ENCODE measurements at regions not wholly inside any gene's neighbourhood (a gene's known extent, or its start where the extent isn't known, plus 50 kb on each side); places are given as distances from the start of the nearest gene placed in this dataset.
"Not testable (repeated sequence)": the region's sequence is repeated elsewhere in the genome, so short reads cannot be mapped to it uniquely, and the experiment has no call there.

GRCh38 chr12:59396519-59396918, 199.3 kb upstream of the SLC16A7 start:
- H3K36me3 Mint-ChIP-seq (ENCODE audit: low read depth) = no peaks in the 10 kb centered on the region
- DNase-seq (ENCODE audit: low spot score) = no peak
- no peaks in the 10 kb centered on the region for H3K4me1 Mint-ChIP-seq (ENCODE audit: low read depth)
- H3K4me3 Mint-ChIP-seq = no peak overlapping the region
- no peak overlapping the region for H3K27ac Mint-ChIP-seq
- peaks cover 21% of the 10 kb centered on the region for H3K27me3 Mint-ChIP-seq (ENCODE audit: low read depth)
- H3K9me3 Mint-ChIP-seq = no peaks in the 10 kb centered on the region

DNA sequence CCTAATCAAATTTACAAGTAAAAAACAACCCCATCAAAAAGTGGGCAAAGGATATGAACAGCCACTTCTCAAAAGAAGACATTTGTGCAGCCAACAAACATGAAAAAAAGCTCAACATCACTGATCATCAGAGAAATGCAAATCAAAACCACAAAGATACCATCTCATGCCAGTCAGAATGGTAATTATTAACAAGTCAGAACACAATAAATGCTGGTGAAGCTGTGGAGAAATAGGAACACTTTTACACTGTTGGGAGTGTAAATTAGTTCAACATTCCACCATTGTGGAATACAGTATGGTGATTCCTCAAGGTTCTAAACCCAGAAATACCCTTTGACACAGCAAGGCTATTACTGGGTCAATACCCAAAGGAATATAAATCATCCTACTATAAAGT, 200.5 kb upstream of the SLC16A7 start:
- not testable (repeated sequence) for H3K9me3 Mint-ChIP-seq; DNase-seq (ENCODE audit: low spot score); H3K27ac Mint-ChIP-seq; H3K36me3 Mint-ChIP-seq (ENCODE audit: low read depth); H3K4me1 Mint-ChIP-seq (ENCODE audit: low read depth); H3K4me3 Mint-ChIP-seq
- H3K27me3 Mint-ChIP-seq (ENCODE audit: low read depth) = peaks cover 27% of the 10 kb centered on the region

- no peak for DNase-seq (ENCODE audit: low spot score)
- Mint-ChIP-seq H3K36me3 (ENCODE audit: low read depth) (no peaks in the 10 kb centered on the region), H3K27ac (no peak overlapping the region), H3K4me1 (ENCODE audit: low read depth) (no peaks in the 10 kb centered on the region), H3K27me3 (ENCODE audit: low read depth) (peaks cover 25% of the 10 kb centered on the region), H3K9me3 (no peaks in the 10 kb centered on the region), H3K4me3 (no peak overlapping the region)
Observed at GRCh38 chr12:59393506-59393905, 202.3 kb upstream of the SLC16A7 start.

GRCh38 chr12:59389968-59390576, 205.8 kb upstream of the SLC16A7 start:
- Mint-ChIP-seq H3K4me1 (ENCODE audit: low read depth) (peaks cover 2% of the 10 kb centered on the region), H3K36me3 (ENCODE audit: low read depth) (no peaks in the 10 kb centered on the region), H3K27me3 (ENCODE audit: low read depth) (peaks cover 20% of the 10 kb centered on the region), H3K27ac (no peak overlapping the region), H3K9me3 (no peaks in the 10 kb centered on the region), H3K4me3 (no peak overlapping the region)
- DNase-seq (ENCODE audit: low spot score) = no peak

GRCh38 chr12:59388694-59389093, 207.1 kb upstream of the SLC16A7 start:
- Mint-ChIP-seq H3K27me3 (ENCODE audit: low read depth) (peaks cover 16% of the 10 kb centered on the region), H3K36me3 (ENCODE audit: low read depth) (no peaks in the 10 kb centered on the region), H3K27ac (no peak overlapping the region), H3K9me3 (no peaks in the 10 kb centered on the region), H3K4me1 (ENCODE audit: low read depth) (peaks cover 2% of the 10 kb centered on the region), H3K4me3 (no peak overlapping the region)
- no peak for DNase-seq (ENCODE audit: low spot score)

DNA sequence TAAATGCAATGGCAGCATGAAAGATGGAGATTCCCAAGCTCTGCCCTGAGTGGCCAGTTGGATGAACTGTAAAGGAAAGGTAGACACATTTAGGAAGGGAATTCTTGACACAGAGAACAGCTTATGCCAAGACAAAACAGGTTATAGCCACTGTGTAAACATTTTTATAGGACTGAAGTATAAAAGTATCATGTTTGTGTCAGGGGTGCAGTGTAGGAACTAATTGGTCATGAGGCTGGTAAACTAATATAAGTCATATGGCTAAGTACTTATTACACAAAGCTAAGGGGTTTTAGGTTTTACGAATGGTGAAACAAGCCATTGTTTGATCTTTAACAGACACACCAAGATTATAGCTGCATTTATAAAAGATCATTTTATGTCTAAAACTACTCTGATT, 207.7 kb upstream of the SLC16A7 start:
- Mint-ChIP-seq H3K27me3 (ENCODE audit: low read depth) (peaks cover 15% of the 10 kb centered on the region), H3K4me3 (no peak overlapping the region), H3K36me3 (ENCODE audit: low read depth) (no peaks in the 10 kb centered on the region), H3K27ac (no peak overlapping the region), H3K9me3 (no peaks in the 10 kb centered on the region), H3K4me1 (ENCODE audit: low read depth) (peaks cover 2% of the 10 kb centered on the region)
- DNase-seq (ENCODE audit: low spot score) = no peak

DNA sequence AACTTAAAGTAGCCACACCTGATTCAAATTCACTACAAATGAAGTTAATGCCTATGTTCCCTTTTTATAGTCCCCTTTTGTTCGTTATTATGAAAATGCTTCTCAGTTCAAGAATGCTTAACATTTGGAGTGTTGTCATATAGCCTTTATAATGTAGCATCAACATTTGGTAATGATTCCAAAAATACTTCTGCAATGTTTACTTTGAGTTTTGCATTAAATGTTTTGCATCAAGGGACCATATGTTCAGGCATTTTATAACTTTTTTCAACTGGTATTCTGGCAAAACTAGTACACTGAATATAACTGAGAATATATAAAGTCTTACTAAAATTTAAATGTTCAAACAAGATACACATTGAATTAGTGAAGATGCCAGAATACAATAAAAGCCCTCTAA, 209.6 kb upstream of the SLC16A7 start:
- Mint-ChIP-seq H3K27me3 (ENCODE audit: low read depth) (peaks cover 6% of the 10 kb centered on the region), H3K4me3 (no peak overlapping the region), H3K4me1 (ENCODE audit: low read depth) (peaks cover 8% of the 10 kb centered on the region), H3K9me3 (no peaks in the 10 kb centered on the region), H3K36me3 (ENCODE audit: low read depth) (peaks cover 2% of the 10 kb centered on the region), H3K27ac (no peak overlapping the region)
- no peak for DNase-seq (ENCODE audit: low spot score)

DNA sequence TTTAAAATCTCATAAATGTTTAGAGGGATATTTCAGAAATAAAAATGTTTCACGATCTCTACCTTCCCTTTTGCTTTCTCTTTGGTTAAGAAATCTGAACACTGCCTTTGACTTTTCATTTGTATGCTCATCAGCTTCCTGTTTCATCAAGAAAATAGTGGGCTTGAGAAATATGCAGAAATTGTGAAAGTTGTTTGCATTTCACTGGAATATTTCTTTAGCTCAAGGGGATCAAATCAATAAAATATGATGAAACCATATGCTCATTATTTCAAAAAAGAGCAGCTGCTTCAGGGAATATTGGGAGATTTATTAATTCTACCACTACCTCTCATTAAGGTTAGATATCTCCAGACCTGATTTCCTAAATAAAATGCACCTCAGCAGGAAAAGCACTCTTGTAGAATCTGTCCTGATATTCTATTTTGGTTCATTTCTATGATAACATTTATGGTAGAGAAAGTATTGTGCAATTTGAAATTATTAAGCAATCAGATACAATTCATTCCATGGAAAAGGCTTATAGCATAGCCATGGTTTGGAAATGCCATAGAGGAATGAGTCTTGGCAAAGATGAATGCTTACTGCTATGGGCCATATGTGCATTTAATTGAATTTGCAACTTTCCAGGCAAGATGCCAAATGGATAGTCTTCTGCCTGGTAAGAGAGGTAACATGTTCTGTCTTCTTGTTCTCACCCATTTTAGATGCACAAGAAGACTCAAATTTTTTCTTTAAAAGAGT, 212.6 kb upstream of the SLC16A7 start:
- Mint-ChIP-seq H3K4me3 (peak overlapping the region; percentile 63), H3K9me3 (no peaks in the 10 kb centered on the region), H3K36me3 (ENCODE audit: low read depth) (peaks cover 2% of the 10 kb centered on the region), H3K4me1 (ENCODE audit: low read depth) (peaks cover 7% of the 10 kb centered on the region), H3K27me3 (ENCODE audit: low read depth) (no peaks in the 10 kb centered on the region), H3K27ac (no peak overlapping the region)
- DNase-seq (ENCODE audit: low spot score) = no peak

GRCh38 chr12:59382282-59383078, 213.3 kb upstream of the SLC16A7 start:
- H3K27ac Mint-ChIP-seq = no peak overlapping the region
- peak overlapping the region; percentile 63 for H3K4me3 Mint-ChIP-seq
- H3K4me1 Mint-ChIP-seq (ENCODE audit: low read depth) = peaks cover 5% of the 10 kb centered on the region
- no peak for DNase-seq (ENCODE audit: low spot score)
- H3K9me3 Mint-ChIP-seq = no peaks in the 10 kb centered on the region
- peaks cover 2% of the 10 kb centered on the region for H3K36me3 Mint-ChIP-seq (ENCODE audit: low read depth)
- no peaks in the 10 kb centered on the region for H3K27me3 Mint-ChIP-seq (ENCODE audit: low read depth)

- DNase-seq (ENCODE audit: low spot score) = no peak
- no peak overlapping the region for H3K27ac Mint-ChIP-seq
- H3K9me3 Mint-ChIP-seq = no peaks in the 10 kb centered on the region
- peaks cover 5% of the 10 kb centered on the region for H3K4me1 Mint-ChIP-seq (ENCODE audit: low read depth)
- peaks cover 3% of the 10 kb centered on the region for H3K27me3 Mint-ChIP-seq (ENCODE audit: low read depth)
- no peak overlapping the region for H3K4me3 Mint-ChIP-seq
- H3K36me3 Mint-ChIP-seq (ENCODE audit: low read depth) = peaks cover 2% of the 10 kb centered on the region
Observed at GRCh38 chr12:59381106-59381505, 214.7 kb upstream of the SLC16A7 start.

- H3K27me3 Mint-ChIP-seq (ENCODE audit: low read depth) = peaks cover 3% of the 10 kb centered on the region
- no peak for DNase-seq (ENCODE audit: low spot score)
- no peak overlapping the region for H3K27ac Mint-ChIP-seq
- H3K36me3 Mint-ChIP-seq (ENCODE audit: low read depth) = no peaks in the 10 kb centered on the region
- no peaks in the 10 kb centered on the region for H3K4me1 Mint-ChIP-seq (ENCODE audit: low read depth)
- no peaks in the 10 kb centered on the region for H3K9me3 Mint-ChIP-seq
- no peak overlapping the region for H3K4me3 Mint-ChIP-seq
Observed at GRCh38 chr12:59375633-59376032, 220.2 kb upstream of the SLC16A7 start.

DNA sequence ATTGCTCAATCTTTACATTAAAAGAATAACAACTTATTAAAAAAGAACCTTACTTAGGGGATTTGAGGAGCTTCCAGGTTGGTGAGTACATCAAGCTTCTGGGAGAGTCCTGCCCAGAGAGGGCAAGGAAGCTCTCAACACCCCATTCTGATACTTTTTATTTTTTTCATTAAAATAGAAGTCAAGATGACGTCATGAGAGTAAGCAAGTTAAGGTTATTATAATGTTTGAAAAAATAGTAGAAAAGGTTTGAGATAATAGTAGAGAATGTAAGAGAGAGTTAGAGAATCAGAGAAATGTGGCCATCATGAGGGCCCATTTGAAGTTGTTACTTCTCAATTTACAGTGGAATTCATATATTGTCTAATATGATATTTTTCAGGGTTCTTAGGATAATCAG, 221.0 kb upstream of the SLC16A7 start:
- H3K4me1 Mint-ChIP-seq (ENCODE audit: low read depth) = no peaks in the 10 kb centered on the region
- no peak for DNase-seq (ENCODE audit: low spot score)
- H3K27ac Mint-ChIP-seq = no peak overlapping the region
- no peaks in the 10 kb centered on the region for H3K9me3 Mint-ChIP-seq
- no peaks in the 10 kb centered on the region for H3K36me3 Mint-ChIP-seq (ENCODE audit: low read depth)
- H3K4me3 Mint-ChIP-seq = no peak overlapping the region
- H3K27me3 Mint-ChIP-seq (ENCODE audit: low read depth) = peaks cover 3% of the 10 kb centered on the region

DNA sequence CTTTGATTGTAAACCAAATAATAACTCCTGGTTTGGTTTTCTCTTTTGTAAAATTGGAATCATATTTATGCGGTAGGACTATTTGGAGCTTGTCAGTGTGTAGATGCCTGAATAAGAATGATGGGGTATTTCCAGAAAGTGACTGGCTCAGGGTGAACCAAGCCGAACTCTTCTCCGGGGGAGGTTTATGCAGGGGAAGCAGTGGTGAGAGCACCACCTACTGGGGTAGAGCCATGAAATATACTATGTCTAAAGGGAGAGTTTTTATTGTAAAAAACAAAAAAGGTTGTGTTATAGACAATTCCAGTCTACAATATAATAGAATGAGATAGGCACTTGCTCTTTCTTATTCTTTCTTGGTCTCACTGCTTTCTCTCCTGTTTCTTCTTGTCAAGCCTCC, 222.9 kb upstream of the SLC16A7 start:
- DNase-seq (ENCODE audit: low spot score) = no peak
- H3K36me3 Mint-ChIP-seq (ENCODE audit: low read depth) = no peaks in the 10 kb centered on the region
- no peak overlapping the region for H3K27ac Mint-ChIP-seq
- H3K9me3 Mint-ChIP-seq = no peaks in the 10 kb centered on the region
- H3K4me1 Mint-ChIP-seq (ENCODE audit: low read depth) = no peaks in the 10 kb centered on the region
- no peak overlapping the region for H3K4me3 Mint-ChIP-seq
- H3K27me3 Mint-ChIP-seq (ENCODE audit: low read depth) = peaks cover 3% of the 10 kb centered on the region

DNA sequence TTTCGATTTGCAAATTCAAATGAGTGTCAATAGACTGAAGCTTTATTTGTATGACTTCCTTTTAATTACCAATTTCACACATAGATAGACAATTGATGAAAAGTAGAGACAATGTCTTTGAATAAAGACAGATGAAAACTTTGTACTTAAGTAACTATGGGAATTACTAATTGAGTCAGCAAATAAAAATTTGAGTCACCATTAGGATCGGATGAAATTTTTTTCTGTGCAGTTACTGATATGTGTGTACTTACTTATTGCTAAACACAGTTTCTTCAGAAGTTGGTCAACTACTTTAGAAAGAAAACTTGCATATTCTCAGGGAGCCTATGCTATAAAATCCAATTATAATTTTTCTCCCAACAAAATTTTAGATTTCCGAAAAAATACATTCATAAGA, 224.9 kb upstream of the SLC16A7 start:
- Mint-ChIP-seq H3K4me3 (no peak overlapping the region), H3K36me3 (ENCODE audit: low read depth) (no peaks in the 10 kb centered on the region), H3K27ac (no peak overlapping the region), H3K4me1 (ENCODE audit: low read depth) (no peaks in the 10 kb centered on the region), H3K27me3 (ENCODE audit: low read depth) (no peaks in the 10 kb centered on the region), H3K9me3 (no peaks in the 10 kb centered on the region)
- DNase-seq (ENCODE audit: low spot score) = no peak

Measured in T-helper 2 cell treated with Interferon-gamma antibody and Interleukin-4, amounts not matched to agents 5 μg/mL and 100 μg/mL, for 36 hours (primary cell).